CD4-positive, alpha-beta T cell treated with Interferon gamma for 1 hour (primary cell): ENCODE measurements at regions not wholly inside any gene's neighbourhood (a gene's known extent, or its start where the extent isn't known, plus 50 kb on each side); places are given as distances from the start of the nearest gene placed in this dataset.

Experiments used
- DNase-seq: peaks from one replicate; pipeline ENCODE4 v3.0.0-alpha.2; 2020

DNA sequence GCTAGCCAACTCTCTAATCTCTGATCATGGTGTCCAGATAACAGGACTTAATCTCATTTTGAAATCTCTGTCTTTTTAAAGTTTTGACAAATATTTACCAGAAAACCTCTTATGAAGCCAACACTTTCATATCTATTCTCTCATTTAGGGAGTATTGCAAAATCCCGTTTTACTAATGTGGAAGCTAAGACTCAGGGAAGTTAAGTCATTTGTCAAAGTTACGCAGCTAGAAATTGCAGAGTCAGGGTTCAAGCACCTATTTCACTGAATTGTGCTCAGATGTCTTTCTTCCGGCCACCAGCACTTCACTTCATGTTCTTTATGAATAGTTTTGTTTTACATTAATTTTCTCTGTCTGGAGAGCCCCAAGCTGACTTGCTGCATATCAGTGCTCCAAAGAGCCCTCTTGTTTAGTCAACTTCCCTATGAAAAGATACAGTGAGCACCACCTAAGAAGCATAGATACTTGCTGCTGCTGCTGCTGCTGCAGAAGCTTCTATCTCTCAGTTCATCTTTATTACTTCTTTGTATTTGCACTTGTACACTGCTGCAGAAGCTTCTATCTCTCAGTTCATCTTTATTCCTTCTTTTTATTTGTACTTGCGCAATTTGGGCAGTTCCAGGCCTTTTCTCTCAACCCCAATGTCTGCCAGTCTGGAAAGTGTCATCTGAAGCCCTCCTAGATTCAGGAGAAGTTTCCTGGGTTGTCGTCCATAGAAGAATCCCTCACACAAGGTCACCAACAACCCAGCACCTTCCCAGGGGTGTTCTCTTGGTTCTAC, 329.7 kb downstream of the MAFB start:
- DNase-seq: no peak

- DNase-seq: no peak
Measured at GRCh38 chr20:40354880-40355279, 334.2 kb downstream of the MAFB start.

GRCh38 chr20:40343390-40343789, 345.6 kb downstream of the MAFB start:
- DNase-seq: no peak

- DNase-seq: no peak
Measured at GRCh38 chr20:40341561-40341960, 347.5 kb downstream of the MAFB start.

DNA sequence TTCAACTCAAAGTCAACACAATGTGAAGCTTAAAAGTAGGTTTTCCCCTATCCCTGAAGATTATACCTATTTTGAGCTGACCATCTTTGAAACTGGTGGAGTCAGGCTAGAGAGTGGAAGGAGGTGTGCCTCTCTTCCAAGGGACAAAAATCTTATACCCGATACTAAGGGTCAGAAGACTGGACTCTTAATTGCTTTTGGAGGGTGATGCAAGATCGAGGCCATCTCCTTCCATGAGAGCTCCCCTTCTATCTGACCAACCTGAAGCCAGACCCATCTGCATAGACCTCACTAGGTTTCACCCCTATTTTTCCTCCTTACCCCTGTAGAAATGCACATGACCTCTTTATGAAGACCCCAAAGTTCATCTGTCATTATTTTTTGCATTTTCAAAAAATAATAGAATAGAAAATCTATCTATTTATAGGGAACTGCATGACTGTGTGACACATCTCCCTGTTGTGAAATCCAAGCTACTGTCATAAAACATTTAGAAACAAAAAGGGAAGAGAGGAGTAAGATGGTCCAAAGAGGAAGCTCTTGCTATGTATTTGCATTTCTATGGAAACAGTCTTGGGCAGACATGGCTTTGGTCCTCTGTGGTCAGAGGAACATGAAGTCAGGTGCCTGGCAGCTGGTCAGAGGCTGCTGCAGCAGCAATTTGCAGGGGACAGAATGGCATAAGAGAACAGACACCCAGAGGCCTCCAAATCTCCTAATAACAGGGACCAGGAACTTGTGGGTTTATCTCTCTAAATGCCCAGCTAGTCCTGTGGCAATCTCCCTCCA, 349.2 kb downstream of the MAFB start:
- DNase-seq: peak; percentile 73

DNA sequence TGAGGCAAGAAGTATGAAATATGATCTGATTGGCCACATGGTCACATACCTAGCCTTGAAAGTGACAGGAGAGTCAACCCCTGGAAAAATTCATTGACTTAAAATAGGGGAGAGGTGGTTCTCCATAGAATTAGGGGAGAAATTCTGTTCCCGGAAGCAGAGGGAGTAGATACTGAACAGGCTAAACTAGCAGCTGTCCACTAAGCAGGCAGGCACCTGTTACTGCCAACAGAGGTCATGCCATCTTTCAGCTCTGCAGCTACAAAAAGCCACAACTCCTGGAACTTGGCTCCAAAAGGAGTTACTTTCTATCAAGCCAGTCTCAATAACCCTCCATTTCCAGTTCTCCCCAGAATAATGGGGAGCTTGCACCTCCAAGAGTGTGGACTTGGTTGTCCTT, 352.5 kb downstream of the MAFB start:
- no peak for DNase-seq

- DNase-seq: no peak
Measured at GRCh38 chr20:40335901-40336351, 353.1 kb downstream of the MAFB start.

- no peak for DNase-seq
Measured at GRCh38 chr20:40335437-40335836, 353.6 kb downstream of the MAFB start.

GRCh38 chr20:40333591-40333990, 355.4 kb downstream of the MAFB start:
- DNase-seq: no peak

DNA sequence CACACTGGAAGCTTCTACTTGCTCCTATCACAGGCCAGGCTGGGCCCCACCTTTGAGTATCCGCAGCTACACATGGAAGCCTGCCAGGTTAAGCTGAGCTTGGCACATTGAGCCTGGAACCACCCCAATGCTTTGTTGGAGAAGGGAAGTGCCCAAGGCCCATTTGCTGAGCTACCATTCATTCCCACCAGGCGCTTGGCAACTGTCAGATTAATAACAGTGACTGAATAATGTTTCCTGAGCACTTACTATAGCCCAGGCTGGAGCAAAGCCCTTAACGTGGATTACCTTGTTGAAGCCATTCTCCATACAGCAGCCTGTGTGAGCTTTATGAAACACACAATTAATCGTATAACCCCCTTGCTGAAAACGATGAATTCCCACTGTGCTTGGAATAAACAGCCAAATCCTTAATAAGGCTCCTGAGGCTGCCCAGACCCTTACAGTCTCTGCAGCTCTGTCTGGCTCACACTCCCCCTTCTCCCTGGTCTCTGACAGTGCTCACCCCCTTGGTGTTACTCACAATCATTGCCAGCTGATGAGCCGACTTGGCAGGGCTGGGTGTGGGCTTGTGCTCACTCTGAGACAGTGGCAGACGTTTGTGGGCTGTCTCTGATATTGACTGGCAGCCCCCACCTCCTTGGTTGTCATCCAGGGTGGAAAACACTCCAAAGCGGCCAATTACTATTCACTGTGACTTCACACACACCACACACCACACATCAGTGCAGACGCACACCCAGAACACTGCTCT, 357.1 kb downstream of the MAFB start:
- DNase-seq: no peak

GRCh38 chr20:40331249-40331648, 357.8 kb downstream of the MAFB start:
- no peak for DNase-seq

DNA sequence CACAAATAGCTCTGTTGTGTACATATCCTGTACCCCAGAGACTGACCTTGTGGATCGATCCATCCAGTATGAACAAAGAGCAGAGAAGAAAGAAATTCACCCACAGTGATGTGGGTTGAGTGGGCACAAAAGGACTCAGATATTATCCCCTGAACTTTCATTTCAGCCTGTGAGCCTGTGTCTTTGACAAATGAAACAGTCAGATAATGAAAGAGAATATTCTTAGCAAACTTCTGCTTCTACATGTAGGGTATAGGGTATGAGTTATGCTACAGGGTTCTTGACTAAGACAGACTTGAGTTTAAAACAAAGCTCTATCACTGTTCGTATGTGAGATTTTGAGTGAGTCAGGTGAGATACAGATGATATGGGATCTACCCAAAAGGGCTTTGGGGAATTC, 359.7 kb downstream of the MAFB start:
- DNase-seq: no peak

DNA sequence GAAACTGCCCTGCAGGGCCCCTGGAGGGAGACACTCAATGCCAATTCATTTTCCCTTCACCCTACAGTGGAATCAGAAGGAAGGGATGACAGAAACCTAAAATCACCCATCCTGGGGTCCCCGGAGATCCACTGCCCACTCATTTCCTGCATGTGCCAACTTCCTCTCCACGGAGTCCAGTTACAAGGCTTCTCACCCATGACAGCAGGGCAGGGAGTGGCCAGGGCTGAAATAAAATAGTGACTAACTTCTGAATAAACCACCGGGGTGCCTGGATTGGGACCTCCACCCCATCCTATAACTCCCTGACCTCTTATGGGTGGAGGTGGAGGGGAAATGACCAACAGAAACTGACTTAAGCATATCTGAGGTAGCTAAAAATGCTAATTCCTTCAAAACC, 362.3 kb downstream of the MAFB start:
- peak; percentile 73 for DNase-seq

- no peak for DNase-seq
Measured at GRCh38 chr20:40325006-40325568, 363.9 kb downstream of the MAFB start.

GRCh38 chr20:40323361-40323794, 365.7 kb downstream of the MAFB start:
- peak; percentile 63 for DNase-seq

DNA sequence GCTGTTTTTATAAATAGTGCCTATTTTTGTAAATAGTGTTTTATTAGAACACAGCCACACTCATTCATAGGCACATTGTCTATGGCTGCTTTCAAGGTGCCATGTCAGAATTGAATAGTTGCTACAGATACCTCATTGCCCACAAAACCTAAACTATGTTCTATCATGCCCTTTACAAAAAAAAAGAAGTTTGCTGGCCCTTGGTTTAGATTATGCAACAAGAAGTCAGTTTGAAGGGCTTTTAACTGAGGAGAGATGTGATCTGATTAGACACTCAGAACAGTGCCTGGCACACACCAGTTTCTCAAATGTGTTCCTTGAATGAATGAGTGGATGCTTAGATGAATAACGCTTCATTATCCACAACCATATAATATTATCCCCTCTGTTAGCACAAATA, 366.1 kb downstream of the MAFB start:
- DNase-seq: no peak

- no peak for DNase-seq
Measured at GRCh38 chr20:40320517-40321011, 368.5 kb downstream of the MAFB start.

GRCh38 chr20:40319741-40320516, 369.1 kb downstream of the MAFB start:
- DNase-seq: no peak

DNA sequence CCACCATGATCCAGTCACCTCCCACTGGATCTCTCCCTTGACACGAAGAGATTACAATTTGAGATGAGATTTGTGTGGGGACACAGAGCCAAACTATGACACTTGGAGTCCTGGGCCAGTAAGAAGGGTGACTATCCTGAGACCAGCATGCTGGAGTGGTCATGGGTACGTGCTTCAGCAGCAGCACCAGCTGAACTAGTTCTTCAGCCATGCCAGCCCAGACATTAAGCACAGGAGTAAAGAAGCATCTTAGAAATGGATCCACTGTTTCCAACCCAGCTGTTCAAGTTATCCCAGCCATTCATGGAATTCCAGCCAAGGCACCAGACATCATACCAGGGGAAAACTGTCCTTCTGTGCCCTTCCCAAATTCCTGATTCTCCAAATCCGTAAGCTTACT, 370.0 kb downstream of the MAFB start:
- no peak for DNase-seq

- DNase-seq: no peak
Measured at GRCh38 chr20:40317156-40317790, 371.8 kb downstream of the MAFB start.

GRCh38 chr20:40314278-40314677, 374.8 kb downstream of the MAFB start:
- no peak for DNase-seq

DNA sequence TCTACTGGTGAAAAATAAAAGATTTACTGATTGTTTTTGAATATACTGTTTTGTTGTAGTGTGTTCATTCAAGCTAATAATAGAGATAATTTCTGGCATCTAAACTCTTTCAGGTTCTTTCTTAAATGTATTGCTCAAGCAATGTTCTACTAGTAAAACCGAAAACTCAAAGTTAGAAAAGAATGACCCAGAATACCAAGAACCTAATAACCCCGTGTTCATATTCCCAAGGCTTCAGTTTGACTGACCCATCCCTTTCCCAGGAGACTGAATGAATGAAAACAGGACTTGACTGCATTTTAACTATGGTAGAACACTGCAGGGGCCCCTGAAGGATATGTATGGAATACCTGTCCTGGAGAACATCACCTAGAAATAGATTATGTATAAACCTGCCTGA, 375.3 kb downstream of the MAFB start:
- no peak for DNase-seq
